ENCODE measurements at regions not wholly inside any gene's neighbourhood (a gene's known extent, or its start where the extent isn't known, plus 50 kb on each side); places are given as distances from the start of the nearest gene placed in this dataset.

DNA sequence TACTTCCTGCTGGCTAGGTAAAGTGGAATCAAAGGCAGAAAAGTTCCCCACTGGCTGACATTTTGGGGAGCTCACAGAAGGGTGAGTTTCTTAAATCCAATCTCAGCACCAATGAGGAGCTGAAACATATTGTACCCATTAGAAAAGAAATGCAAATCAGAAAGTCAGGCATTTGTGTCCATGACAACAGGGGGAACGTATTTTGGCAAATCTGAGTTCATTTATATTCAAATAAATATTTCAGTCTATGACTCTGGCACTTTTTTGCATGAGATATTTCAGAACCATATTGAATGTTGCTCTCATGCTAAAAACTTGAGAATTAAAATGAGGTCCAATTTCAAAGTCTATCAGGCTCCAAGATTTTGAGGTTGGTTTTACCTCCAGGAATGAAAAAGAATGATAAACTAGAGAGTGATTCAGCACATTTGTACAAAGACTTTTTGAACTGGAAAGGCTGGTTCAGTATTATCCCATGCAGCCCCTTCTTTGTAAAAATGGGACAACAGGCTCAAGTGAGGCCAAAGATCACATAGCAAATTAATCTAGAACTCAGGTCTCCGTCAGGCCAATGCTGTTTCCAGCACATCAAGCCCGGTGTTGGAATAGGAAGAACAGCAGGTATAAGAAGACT lies 202.2 kb downstream of the RRAGC start:
- TF ChIP-seq POLR2AphosphoS5 (IDR thresholded peaks at IDR 0.05; ENCODE audit: low read depth, low read length) (no peak), SIN3A (IDR thresholded peaks at IDR 0.05; ENCODE audit: borderline replicate concordance, insufficient read depth, low read length) (no peak), TAF1 (IDR thresholded peaks at IDR 0.05; ENCODE audit: borderline replicate concordance, insufficient read depth, low read length) (no peak)

Data from PFSK-1 (cell line).